ENCODE measurements at regions not wholly inside any gene's neighbourhood (a gene's known extent, or its start where the extent isn't known, plus 50 kb on each side); places are given as distances from the start of the nearest gene placed in this dataset.

DNA sequence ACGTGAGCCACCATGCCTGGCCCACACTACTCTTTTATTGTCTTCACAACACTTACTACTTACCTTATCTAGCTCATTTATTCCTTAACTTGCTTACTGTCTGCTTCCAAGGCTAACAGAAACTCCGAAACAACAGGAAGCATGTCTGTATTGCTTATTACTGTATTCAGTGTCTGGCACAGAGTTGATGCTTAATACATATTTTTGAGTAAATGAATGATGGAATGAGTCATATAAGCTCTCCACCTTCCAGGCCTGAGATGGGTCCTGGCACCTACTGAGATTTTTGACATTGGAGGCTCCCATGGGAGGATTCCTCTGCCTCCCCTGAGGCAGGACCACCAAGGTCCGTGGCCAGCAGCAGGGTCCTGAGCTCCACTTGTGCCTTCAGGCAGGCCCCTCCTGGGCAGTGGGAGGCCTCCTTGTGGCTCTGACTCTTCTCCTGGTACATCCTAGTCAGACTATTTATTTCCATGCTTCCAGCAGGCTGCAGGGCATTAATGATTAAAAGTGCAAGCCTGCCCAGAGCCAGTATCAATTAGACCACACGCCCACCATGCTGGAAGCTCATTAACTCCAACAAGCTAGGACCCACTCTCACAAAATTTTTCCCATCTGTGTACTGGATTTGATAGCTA, 76.5 kb upstream of the CTNNA1 start:
- Histone ChIP-seq H3K79me2 (ENCODE audit: insufficient read depth, low read depth, low read length) (no peaks in the 10 kb centered on the region), H4K20me1 (ENCODE audit: insufficient read depth, low read length) (no peaks in the 10 kb centered on the region), H3K4me2 (ENCODE audit: low read length) (no peak overlapping the region), H3K4me3 (ENCODE audit: low read depth, low read length, poor library complexity, severe bottlenecking) (no peak overlapping the region), H3K9me3 (ENCODE audit: low read length) (no peaks in the 10 kb centered on the region), H3K4me1 (ENCODE audit: insufficient read depth, low read length, poor library complexity, severe bottlenecking) (no peaks in the 10 kb centered on the region), H2AFZ (ENCODE audit: low read length) (no peak overlapping the region), H3K27ac (ENCODE audit: low read depth, low read length, poor library complexity, severe bottlenecking) (no peak overlapping the region), H3K36me3 (ENCODE audit: insufficient read depth, low read length) (no peaks in the 10 kb centered on the region), H3K9me2 (ENCODE audit: insufficient read depth, low read length) (no peaks in the 10 kb centered on the region)
- ChIA-PET POLR2A (interaction anchor here (0.9 kb wide), 1 partner anchor 13 kb away, joined by 3 read pairs; no protein-coding TSS in a partner anchor), CTCF (ENCODE audit: unreplicated experiment) (no interaction called here)
- DNase-seq (ENCODE audit: low spot score): no peak
- BruUV-seq (replicated peaks): no TSS peak
- intact Hi-C loops (cut with micrococcal nuclease; ENCODE audit: unreplicated experiment): no loop called here
- no peak for TF ChIP-seq EZH2phosphoT487 (IDR thresholded peaks at IDR 0.05; ENCODE audit: borderline replicate concordance, low read depth, low read length)
- TF ChIP-seq, protein P1, sequence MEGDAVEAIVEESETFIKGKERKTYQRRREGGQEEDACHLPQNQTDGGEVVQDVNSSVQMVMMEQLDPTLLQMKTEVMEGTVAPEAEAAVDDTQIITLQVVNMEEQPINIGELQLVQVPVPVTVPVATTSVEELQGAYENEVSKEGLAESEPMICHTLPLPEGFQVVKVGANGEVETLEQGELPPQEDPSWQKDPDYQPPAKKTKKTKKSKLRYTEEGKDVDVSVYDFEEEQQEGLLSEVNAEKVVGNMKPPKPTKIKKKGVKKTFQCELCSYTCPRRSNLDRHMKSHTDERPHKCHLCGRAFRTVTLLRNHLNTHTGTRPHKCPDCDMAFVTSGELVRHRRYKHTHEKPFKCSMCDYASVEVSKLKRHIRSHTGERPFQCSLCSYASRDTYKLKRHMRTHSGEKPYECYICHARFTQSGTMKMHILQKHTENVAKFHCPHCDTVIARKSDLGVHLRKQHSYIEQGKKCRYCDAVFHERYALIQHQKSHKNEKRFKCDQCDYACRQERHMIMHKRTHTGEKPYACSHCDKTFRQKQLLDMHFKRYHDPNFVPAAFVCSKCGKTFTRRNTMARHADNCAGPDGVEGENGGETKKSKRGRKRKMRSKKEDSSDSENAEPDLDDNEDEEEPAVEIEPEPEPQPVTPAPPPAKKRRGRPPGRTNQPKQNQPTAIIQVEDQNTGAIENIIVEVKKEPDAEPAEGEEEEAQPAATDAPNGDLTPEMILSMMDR (conservative IDR thresholded peaks at IDR 0.05; ENCODE audit: low read length): no peak

- no peaks in the 10 kb centered on the region for H3K4me1 ChIP-seq (ENCODE audit: insufficient read depth, low read length, poor library complexity, severe bottlenecking)
- H3K36me3 ChIP-seq (ENCODE audit: insufficient read depth, low read length): no peaks in the 10 kb centered on the region
- no peaks in the 10 kb centered on the region for H3K79me2 ChIP-seq (ENCODE audit: insufficient read depth, low read depth, low read length)
- no peak overlapping the region for H3K4me2 ChIP-seq (ENCODE audit: low read length)
- intact Hi-C loops (cut with micrococcal nuclease; ENCODE audit: unreplicated experiment): no loop called here
- CTCF ChIA-PET (ENCODE audit: unreplicated experiment): no interaction called here
- no peak overlapping the region for H3K27ac ChIP-seq (ENCODE audit: low read depth, low read length, poor library complexity, severe bottlenecking)
- H4K20me1 ChIP-seq (ENCODE audit: insufficient read depth, low read length): no peaks in the 10 kb centered on the region
- no peak overlapping the region for H3K4me3 ChIP-seq (ENCODE audit: low read depth, low read length, poor library complexity, severe bottlenecking)
- no peaks in the 10 kb centered on the region for H3K9me3 ChIP-seq (ENCODE audit: low read length)
- H3K9me2 ChIP-seq (ENCODE audit: insufficient read depth, low read length): no peaks in the 10 kb centered on the region
- no TSS peak for BruUV-seq (replicated peaks)
- no peak for TF ChIP-seq EZH2phosphoT487 (IDR thresholded peaks at IDR 0.05; ENCODE audit: borderline replicate concordance, low read depth, low read length)
- TF ChIP-seq, protein P1 (conservative IDR thresholded peaks at IDR 0.05; ENCODE audit: low read length): no peak
- H2AFZ ChIP-seq (ENCODE audit: low read length): no peak overlapping the region
- POLR2A ChIA-PET: no interaction called here
- no peak for DNase-seq (ENCODE audit: low spot score)
Observed at GRCh38 chr5:138676002-138676401, 77.2 kb upstream of the CTNNA1 start.

All from OCI-LY7 (cell line).